Activated CD4-positive, alpha-beta T cell treated with anti-CD3 and anti-CD28 coated beads, Interleukin-2, amount 50 U/mL, for 16 hours (primary cell): ENCODE measurements at regions not wholly inside any gene's neighbourhood (a gene's known extent, or its start where the extent isn't known, plus 50 kb on each side); places are given as distances from the start of the nearest gene placed in this dataset.

Source experiments
- DNase-seq: peaks from one replicate; pipeline ENCODE4 v3.0.0-alpha.2; 2020

DNA sequence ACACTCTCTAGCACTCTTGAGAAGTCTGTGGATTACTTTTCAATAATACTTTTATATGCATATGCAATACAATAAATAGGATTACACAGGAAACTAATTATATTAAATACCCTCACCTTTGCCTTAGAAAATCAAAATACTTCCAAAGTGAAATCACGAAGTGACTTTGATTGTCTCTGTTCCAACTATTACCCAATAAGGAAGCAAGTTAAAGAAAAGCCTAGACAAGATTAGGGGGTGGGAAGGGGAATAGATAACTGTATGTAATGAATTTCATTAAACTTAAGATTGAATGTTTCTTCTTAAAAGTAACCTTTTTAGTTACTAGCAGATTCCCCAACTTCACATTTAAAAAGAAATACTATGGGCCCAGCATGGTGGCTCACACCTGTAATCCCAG is 66.6 kb upstream of the SOX4 start:
- DNase-seq, result no peak

DNA sequence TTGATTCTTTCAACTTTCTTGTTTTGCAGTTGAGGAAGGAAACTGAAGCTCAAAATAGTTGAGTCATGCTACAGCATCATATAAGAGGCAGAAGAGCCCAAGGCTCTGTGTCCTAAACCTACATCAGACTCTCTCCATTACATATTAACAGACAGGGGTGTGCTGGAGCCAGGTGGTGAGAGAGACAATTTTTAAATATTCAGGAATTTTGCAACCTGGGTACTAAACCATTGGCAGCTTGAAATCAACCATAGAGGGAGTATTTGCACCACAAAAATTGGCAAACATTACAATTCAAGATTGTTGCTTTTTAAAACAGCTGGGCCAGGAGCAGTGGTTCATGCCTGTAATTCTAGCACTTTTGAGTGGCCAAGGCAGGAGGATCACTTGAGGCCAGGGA is 65.8 kb upstream of the SOX4 start:
- no peak for DNase-seq

DNA sequence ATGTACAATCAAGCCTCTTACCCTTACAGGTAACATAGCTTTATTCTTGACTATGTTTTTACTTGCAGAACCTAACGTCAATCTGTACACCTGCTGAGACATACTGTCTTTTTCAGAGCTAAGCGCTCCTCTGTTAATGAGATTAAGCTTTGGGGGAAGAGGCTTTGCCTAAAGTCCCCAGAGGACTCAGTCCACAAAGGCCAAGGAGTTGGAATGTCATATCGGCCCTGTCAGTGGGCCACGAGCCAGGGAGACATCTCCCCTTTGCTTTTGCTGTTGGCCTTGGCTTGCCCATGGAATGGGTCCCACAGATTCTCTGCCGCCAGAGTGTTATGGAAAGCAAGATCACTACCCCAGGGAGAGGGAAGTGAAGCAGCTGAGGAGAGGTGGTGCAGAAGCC is 64.1 kb upstream of the SOX4 start:
- no peak for DNase-seq

DNA sequence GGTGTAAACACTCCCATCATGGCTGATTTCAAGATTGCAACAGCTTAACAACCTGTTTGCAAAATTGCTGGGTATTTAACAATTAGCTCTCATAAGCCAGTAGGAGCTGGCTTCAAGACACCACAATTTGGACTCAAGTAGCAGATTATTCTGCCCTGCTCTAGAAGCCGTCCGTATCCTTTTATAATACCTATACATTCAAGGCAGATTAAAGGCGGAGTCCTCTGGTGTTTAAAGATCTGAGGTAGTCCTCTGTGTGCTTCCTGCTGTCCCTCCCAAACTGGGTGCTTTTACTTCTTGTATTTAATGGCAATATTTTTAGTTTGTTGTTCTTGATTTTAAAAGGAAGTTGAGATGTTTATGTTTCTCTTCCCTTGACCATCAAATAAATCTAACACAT is 62.2 kb upstream of the SOX4 start:
- no peak for DNase-seq

DNA sequence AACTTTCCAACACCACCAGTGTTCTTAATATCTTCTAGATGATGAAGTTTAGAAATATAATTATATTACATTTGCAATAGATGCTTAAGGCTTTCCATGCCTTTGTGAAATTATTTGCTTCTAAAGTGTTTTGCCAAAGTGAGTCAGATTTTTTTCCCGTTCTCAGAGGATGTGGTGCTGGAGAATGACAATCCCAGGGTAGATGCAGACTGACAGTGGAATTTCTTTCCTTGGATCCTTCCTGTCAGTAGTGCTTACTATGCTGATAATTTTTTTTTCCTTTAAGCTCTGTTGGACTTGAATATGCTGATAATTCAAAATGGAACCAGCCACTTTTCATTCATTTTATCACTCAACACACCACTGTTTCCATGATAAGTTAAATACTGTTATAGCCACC is 59.9 kb upstream of the SOX4 start:
- DNase-seq, result no peak

DNA sequence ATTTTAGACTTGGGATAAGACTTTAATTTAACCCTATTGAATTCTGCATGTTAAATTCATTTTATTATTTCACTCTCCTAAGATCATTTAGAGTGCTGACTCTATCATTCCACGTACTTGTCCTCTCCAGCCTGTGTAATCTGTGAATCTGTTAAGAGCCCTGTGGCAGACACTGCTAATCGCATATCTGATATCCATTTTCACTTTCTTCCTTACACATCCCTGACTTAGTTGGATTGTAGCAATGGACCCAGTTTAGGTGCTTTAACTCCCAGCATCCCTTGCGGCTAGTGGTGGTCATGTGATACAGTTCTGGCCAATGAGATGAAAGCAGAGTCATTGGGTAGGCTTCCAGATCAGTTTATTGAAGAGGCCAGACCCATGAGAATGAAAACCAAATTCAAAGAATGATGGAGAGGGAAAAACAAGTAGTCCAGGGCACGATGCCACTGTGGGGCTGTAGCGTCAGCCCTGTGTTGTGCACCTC is 57.2 kb upstream of the SOX4 start:
- DNase-seq, result no peak

DNA sequence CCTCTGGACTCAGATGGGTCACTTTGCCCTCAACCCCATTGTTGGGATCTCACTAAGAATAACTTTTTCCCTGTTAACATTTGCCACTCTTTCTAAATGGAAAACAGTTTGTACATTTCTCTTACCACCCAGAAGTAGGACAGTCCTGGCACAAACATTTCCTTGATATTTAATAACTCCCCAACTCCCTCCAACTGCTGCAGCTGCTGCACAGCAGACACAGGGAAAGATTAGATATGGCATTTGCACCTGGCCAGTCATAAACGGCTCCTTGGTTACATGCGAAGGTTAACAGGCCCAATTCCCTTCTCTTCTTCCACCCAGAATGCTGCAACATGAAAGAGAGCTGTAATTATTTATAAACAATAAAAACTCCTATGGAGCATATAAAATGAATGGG is 55.9 kb upstream of the SOX4 start:
- no peak for DNase-seq

DNA sequence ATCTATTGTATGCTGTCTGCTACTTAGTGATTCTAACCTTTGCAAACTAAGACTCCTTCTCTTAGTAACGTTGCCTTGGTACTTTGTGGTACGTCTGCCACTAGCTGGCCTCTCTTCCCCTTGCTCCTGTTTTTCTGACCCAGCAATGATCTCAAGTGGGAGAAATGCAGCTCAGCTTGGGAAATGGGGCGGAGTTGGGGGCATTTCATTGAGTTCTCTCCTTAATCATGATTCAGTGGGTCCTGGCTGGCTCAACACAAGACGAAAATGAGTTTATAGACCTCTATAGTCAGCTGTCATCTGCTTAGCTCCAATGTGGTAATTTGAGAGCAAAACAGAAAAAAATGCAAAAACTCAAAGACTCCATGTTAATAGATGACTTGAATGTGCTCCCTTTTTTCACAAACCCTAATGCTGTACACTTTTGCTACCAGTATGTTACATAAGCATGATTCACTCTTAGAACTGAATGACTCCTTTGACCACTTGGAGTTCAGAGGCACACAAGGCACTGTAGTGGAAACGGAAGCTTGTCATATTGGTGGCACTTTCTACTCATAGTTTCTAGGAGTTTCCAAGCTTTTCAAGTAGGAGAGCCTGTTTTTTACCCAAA is 55.3 kb upstream of the SOX4 start:
- DNase-seq, result no peak

DNA sequence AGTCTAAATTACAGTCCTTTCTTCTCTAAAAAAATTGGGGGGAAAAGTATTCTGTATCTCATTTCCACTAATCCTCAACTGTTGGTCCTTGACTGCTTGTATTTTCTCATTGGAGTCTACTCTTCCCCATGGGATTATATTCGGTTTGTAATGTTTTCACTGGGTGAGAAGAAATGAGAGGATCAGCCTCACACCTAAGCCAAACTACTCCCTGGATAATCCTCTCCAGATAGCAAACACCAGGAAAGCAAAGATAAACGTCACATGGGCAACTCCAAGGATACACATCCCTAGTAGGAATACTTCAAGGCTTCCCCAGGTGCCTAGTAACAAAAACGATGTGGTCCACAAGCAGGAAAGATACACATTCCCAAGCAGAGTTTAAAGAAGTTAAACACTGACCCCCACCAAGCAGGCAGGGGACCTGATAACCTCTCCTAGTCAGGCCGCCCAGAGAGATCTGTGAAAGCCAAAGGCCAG is 53.9 kb upstream of the SOX4 start:
- DNase-seq, result no peak
